IMR-90 (cell line): ENCODE measurements at regions not wholly inside any gene's neighbourhood (a gene's known extent, or its start where the extent isn't known, plus 50 kb on each side); places are given as distances from the start of the nearest gene placed in this dataset.

Experiments
- ATAC-seq: fragments of 200-7000 bp; cut with Tn5 transposase; 2 replicates; pipeline ENCODE4 v1.9.1; 2020; ENCODE audit warnings: low read depth, mild to moderate bottlenecking, moderate library complexity
- BruUV-seq: library from RNA; stranded (reverse); fragments of 400-500 nt; replicated peaks from 2 replicates; lab custom pipeline; 2021; lab: Mats Ljungman, UMichigan
- CTCF ChIA-PET: fragments of 300-600 bp; formaldehyde crosslinking; extraction: SDS; loops from one replicate; lab custom pipeline; 2021; ENCODE audit warnings: antibody characterized with exemption; lab: Yijun Ruan, JAX
- POLR2A ChIA-PET: fragments of 300-600 bp; sonication (Branson Sonifier 250); formaldehyde crosslinking; loops from one replicate; lab custom pipeline; 2022; ENCODE audit warnings: antibody characterized with exemption; ENCODE audit not compliant: unreplicated experiment; lab: Charles Lee
- DNase-seq: peaks from one replicate; pipeline ENCODE4 v3.0.0; 2013
- H2AFZ ChIP-seq: replicated peaks from 2 replicates; pipeline ENCODE3; 2013; ENCODE audit warnings: low read length, mild to moderate bottlenecking; ENCODE audit not compliant: poor library complexity
- H2AK5ac ChIP-seq: 2 replicates; pipeline ENCODE4 v1.6.1; 2013; ENCODE audit warnings: low read depth, low read length, inconsistent platforms
- H2AK9ac ChIP-seq: replicated peaks from 2 replicates; pipeline ENCODE3; 2013; ENCODE audit warnings: mild to moderate bottlenecking, low read depth, low read length, moderate library complexity; ENCODE audit not compliant: poor library complexity
- H2BK120ac ChIP-seq: 2 replicates; pipeline ENCODE4 v1.6.1; 2013; ENCODE audit warnings: low read depth, low read length, inconsistent platforms
- H2BK15ac ChIP-seq: 3 replicates; pipeline ENCODE4 v1.6.1; 2013; ENCODE audit warnings: low read depth, low read length, inconsistent platforms
- H2BK20ac ChIP-seq: 2 replicates; pipeline ENCODE4 v1.6.1; 2013; ENCODE audit warnings: low read depth, mild to moderate bottlenecking, inconsistent platforms, low read length, moderate library complexity
- H2BK5ac ChIP-seq: 2 replicates; pipeline ENCODE4 v1.6.1; 2013; ENCODE audit warnings: mild to moderate bottlenecking, low read depth, low read length, inconsistent platforms; ENCODE audit not compliant: poor library complexity, severe bottlenecking
- H3K14ac ChIP-seq: replicated peaks from 2 replicates; pipeline ENCODE4 v1.6.1; 2013; ENCODE audit warnings: low read depth, low read length, inconsistent platforms
- H3K18ac ChIP-seq: 2 replicates; pipeline ENCODE4 v1.6.1; 2013; ENCODE audit warnings: low read depth, low read length, control low read depth
- H3K23ac ChIP-seq: 2 replicates; pipeline ENCODE4 v1.6.1; 2013; ENCODE audit warnings: low read depth, low read length, inconsistent platforms
- H3K27ac ChIP-seq: 2 replicates; pipeline ENCODE4 v1.5.1; 2013; ENCODE audit warnings: mild to moderate bottlenecking, control low read depth, low read length; ENCODE audit not compliant: insufficient read depth
- H3K27me3 ChIP-seq: 2 replicates; pipeline ENCODE4 v1.6.1; 2013; ENCODE audit warnings: low read length; ENCODE audit not compliant: control insufficient read depth, insufficient read depth
- H3K36me3 ChIP-seq: 2 replicates; pipeline ENCODE4 v1.6.1; 2013; ENCODE audit warnings: low read length, mixed read lengths; ENCODE audit not compliant: control insufficient read depth, insufficient read depth
- H3K4ac ChIP-seq: 2 replicates; pipeline ENCODE4 v1.6.1; 2013; ENCODE audit warnings: low read depth, low read length, inconsistent platforms
- H3K4me1 ChIP-seq: 2 replicates; pipeline ENCODE4 v1.6.1; 2013; ENCODE audit warnings: low read length, mixed read lengths; ENCODE audit not compliant: control insufficient read depth, insufficient read depth
- H3K4me2 ChIP-seq: 2 replicates; pipeline ENCODE4 v1.6.1; 2013; ENCODE audit warnings: low read depth, mild to moderate bottlenecking, control low read depth, low read length, moderate library complexity
- H3K4me3 ChIP-seq: 2 replicates; pipeline ENCODE4 v1.5.1; 2013; ENCODE audit warnings: low read depth, mild to moderate bottlenecking, control low read depth, low read length, moderate library complexity; ENCODE audit not compliant: insufficient read depth
- H3K56ac ChIP-seq: 2 replicates; pipeline ENCODE4 v1.6.1; 2013; ENCODE audit warnings: low read length, inconsistent platforms; ENCODE audit not compliant: insufficient read depth; ENCODE audit errors: extremely low read depth
- H3K79me1 ChIP-seq, 2 experiments: 2 replicates each; pipeline ENCODE4 v1.6.1; 2013; ENCODE audit warnings: low read length in 2 of 2, inconsistent platforms in 1 of 2, low read depth in 1 of 2
- H3K9ac ChIP-seq: 2 replicates; pipeline ENCODE4 v1.6.1; 2013; ENCODE audit warnings: low read depth, low read length, control low read depth
- H3K9me1 ChIP-seq: 2 replicates; pipeline ENCODE4 v1.6.1; 2013; ENCODE audit warnings: low read length, inconsistent platforms; ENCODE audit not compliant: insufficient read depth
- H3K9me3 ChIP-seq: 2 replicates; pipeline ENCODE4 v1.6.1; 2013; ENCODE audit warnings: low read length; ENCODE audit not compliant: control insufficient read depth, insufficient read depth
- H4K20me1 ChIP-seq: 2 replicates; pipeline ENCODE4 v1.6.1; 2013; ENCODE audit warnings: low read length, inconsistent platforms; ENCODE audit not compliant: insufficient read depth
- H4K5ac ChIP-seq: 2 replicates; pipeline ENCODE4 v1.6.1; 2013; ENCODE audit warnings: mild to moderate bottlenecking, low read depth, low read length, control low read depth
- H4K8ac ChIP-seq, 2 experiments: 2 replicates each; pipeline ENCODE4 v1.6.1; 2013; ENCODE audit warnings: low read depth in 2 of 2, low read length in 2 of 2, control low read depth in 1 of 2, inconsistent platforms in 1 of 2
- H4K91ac ChIP-seq: 2 replicates; pipeline ENCODE4 v1.6.1; 2013; ENCODE audit warnings: low read depth, low read length, inconsistent platforms; ENCODE audit not compliant: insufficient read depth
- BHLHE40 ChIP-seq: fragments of 150-350 bp; IDR thresholded peaks from 2 replicates; pipeline ENCODE4 v1.6.1; 2016; ENCODE audit warnings: mild to moderate bottlenecking, low read depth, low read length
- CEBPB ChIP-seq: IDR thresholded peaks from 2 replicates; pipeline ENCODE4 v1.6.1; 2012; ENCODE audit warnings: low read depth, low read length, improper control_type of control experiment
- CHD1 ChIP-seq: IDR thresholded peaks from 2 replicates; pipeline ENCODE4 v1.6.1; 2012; ENCODE audit warnings: low read depth, low read length, improper control_type of control experiment
- CTCF ChIP-seq: conservative IDR thresholded peaks from 2 replicates; pipeline ENCODE4 v1.5.1; 2012; ENCODE audit warnings: mild to moderate bottlenecking, low read depth, low read length, improper control_type of control experiment
- ELK1 ChIP-seq: fragments of 150-350 bp; IDR thresholded peaks from 2 replicates; pipeline ENCODE4 v1.6.1; 2016; ENCODE audit warnings: low read depth, mild to moderate bottlenecking, low read length, moderate library complexity, borderline replicate concordance
- FOS ChIP-seq: fragments of 150-350 bp; IDR thresholded peaks from 2 replicates; pipeline ENCODE4 v1.6.1; 2016; ENCODE audit warnings: low read depth, low read length
- MAZ ChIP-seq: IDR thresholded peaks from 2 replicates; pipeline ENCODE4 v1.6.1; 2012; ENCODE audit warnings: low read depth, mild to moderate bottlenecking, low read length, improper control_type of control experiment, moderate library complexity, borderline replicate concordance
- MXI1 ChIP-seq: IDR thresholded peaks from 2 replicates; pipeline ENCODE4 v1.6.1; 2012; ENCODE audit warnings: low read depth, mild to moderate bottlenecking, low read length, moderate library complexity, borderline replicate concordance
- NFE2L2 ChIP-seq: fragments of 150-350 bp; IDR thresholded peaks from 2 replicates; pipeline ENCODE4 v1.6.1; 2016; ENCODE audit warnings: low read depth, mild to moderate bottlenecking, low read length
- POLR2A ChIP-seq: IDR thresholded peaks from 2 replicates; pipeline ENCODE4 v1.6.1; 2012; ENCODE audit warnings: mild to moderate bottlenecking, low read depth, low read length
- RAD21 ChIP-seq: IDR thresholded peaks from 2 replicates; pipeline ENCODE4 v1.6.1; 2012; ENCODE audit warnings: low read length, improper control_type of control experiment
- RCOR1 ChIP-seq: IDR thresholded peaks from 2 replicates; pipeline ENCODE4 v1.6.1; 2012; ENCODE audit warnings: mild to moderate bottlenecking, low read length, improper control_type of control experiment; ENCODE audit not compliant: insufficient replicate concordance
- SMC3 ChIP-seq: fragments of 150-350 bp; IDR thresholded peaks from 2 replicates; pipeline ENCODE4 v1.6.1; 2016; ENCODE audit warnings: low read depth, mild to moderate bottlenecking, antibody characterized with exemption, low read length, moderate library complexity
- WGBS, 2 experiments: methylation state at CpG; one replicate each; pipeline versions ENCODE4 v1.1.5 to v1.1.7; 2013; ENCODE audit warnings: missing lambda C conversion rate in 2 of 2; ENCODE audit not compliant: insufficient read length in 1 of 2; ENCODE audit errors: extremely low coverage in 2 of 2; 5-methylcytosine and 5-hydroxymethylcytosine counted together
- dilution Hi-C: fragments of 300-500 bp; cut with HindIII; formaldehyde crosslinking; loops from one replicate; pipeline ENCODE4 v1.14.3; 2018; ENCODE audit warnings: low sequenced_read_pairs; ENCODE audit not compliant: unreplicated experiment
- in situ Hi-C: fragments of 300-500 bp; cut with MboI; formaldehyde crosslinking; loops from 3 replicates; pipeline ENCODE4 v1.14.3; 2019; ENCODE audit warnings: low sequenced_read_pairs, inconsistent platforms, mixed read lengths
- intact Hi-C: fragments of 100-400 bp; cut with micrococcal nuclease; formaldehyde crosslinking; loops from 2 replicates; pipeline ENCODE4 v1.10.0; 2022

GRCh38 chr11:29075726-29076125, 941.1 kb downstream of the KCNA4 start:
- no peaks in the 10 kb centered on the region for H3K4me1 ChIP-seq
- H3K27me3 ChIP-seq = no peaks in the 10 kb centered on the region
- H4K8ac ChIP-seq = no peak overlapping the region
- no peak overlapping the region for H3K4me3 ChIP-seq
- dilution Hi-C loops = no loop called here
- H2BK5ac ChIP-seq = no peak overlapping the region
- intact Hi-C loops = no loop called here
- BruUV-seq = no TSS peak
- H4K5ac ChIP-seq = no peak overlapping the region
- peaks cover 2% of the 10 kb centered on the region for H3K9me3 ChIP-seq
- H3K4me2 ChIP-seq = no peak overlapping the region
- no peaks in the 10 kb centered on the region for H3K9me1 ChIP-seq
- DNase-seq (no peak), ATAC-seq (no peak)
- POLR2A ChIA-PET = no interaction called here
- H3K56ac ChIP-seq = no peak overlapping the region
- H3K27ac ChIP-seq = no peak overlapping the region
- no peaks in the 10 kb centered on the region for H4K20me1 ChIP-seq
- no peak overlapping the region for H2BK20ac ChIP-seq
- TF ChIP-seq BHLHE40 (no peak), RAD21 (no peak), ELK1 (no peak), SMC3 (no peak), MAZ (no peak), NFE2L2 (no peak), RCOR1 (no peak), POLR2A (no peak), CTCF (no peak), FOS (no peak), CEBPB (no peak), MXI1 (no peak), CHD1 (no peak)
- no peaks in the 10 kb centered on the region for H3K79me1 ChIP-seq
- no peaks in the 10 kb centered on the region for H3K36me3 ChIP-seq
- WGBS, 2 experiments = no CpG with 5 or more reads among the region's 2 CpGs
- H3K23ac ChIP-seq = no peak overlapping the region
- H3K14ac ChIP-seq = no peak overlapping the region
- no peak overlapping the region for H4K91ac ChIP-seq
- H2AK5ac ChIP-seq = peak overlapping the region; percentile 28; the same call in 1 of the 2 replicates
- H3K4ac ChIP-seq = no peak overlapping the region
- H2BK120ac ChIP-seq = no peak overlapping the region
- no peak overlapping the region for H3K18ac ChIP-seq
- H3K9ac ChIP-seq = no peak overlapping the region
- in situ Hi-C loops = no loop called here
- CTCF ChIA-PET = interaction anchor here (1.1 kb wide), 1 partner anchor 11 kb away, joined by 3 read pairs; no protein-coding TSS in a partner anchor
- no peak overlapping the region for H2AFZ ChIP-seq
- no peak overlapping the region for H2AK9ac ChIP-seq
- no peak overlapping the region for H2BK15ac ChIP-seq
